NCI-H748 treated with DMSO at 0.1 percent for 48 hours (cell line): ENCODE measurements at regions not wholly inside any gene's neighbourhood (a gene's known extent, or its start where the extent isn't known, plus 50 kb on each side); places are given as distances from the start of the nearest gene placed in this dataset.
"Not testable (repeated sequence)": the region's sequence is repeated elsewhere in the genome, so short reads cannot be mapped to it uniquely, and the experiment has no call there.

Experiments
- DNase-seq: peaks from one replicate; lab custom pipeline; 2025; lab: John Stamatoyannopoulos, UW

- no peak for DNase-seq
These were observed 689.7 kb upstream of the PHF14 start for GRCh38 chr7:10284001-10284400.

- DNase-seq, result no peak
These were observed 674.3 kb upstream of the PHF14 start for GRCh38 chr7:10299384-10299783.

- no peak for DNase-seq
These were observed 673.1 kb upstream of the PHF14 start for GRCh38 chr7:10300577-10300976.

GRCh38 chr7:10308276-10308675 lies 665.4 kb upstream of the PHF14 start:
- no peak for DNase-seq

- DNase-seq, result no peak
These were observed 660.7 kb upstream of the PHF14 start for GRCh38 chr7:10312942-10313341.

GRCh38 chr7:10315881-10316280 lies 657.8 kb upstream of the PHF14 start:
- DNase-seq, result no peak

- DNase-seq, result no peak
These were observed 657.2 kb upstream of the PHF14 start for GRCh38 chr7:10316488-10316887.

GRCh38 chr7:10325395-10325794 lies 648.3 kb upstream of the PHF14 start:
- DNase-seq, result no peak

GRCh38 chr7:10343108-10343507 lies 630.6 kb upstream of the PHF14 start:
- DNase-seq, result no peak

- no peak for DNase-seq
These were observed 627.6 kb upstream of the PHF14 start for GRCh38 chr7:10346032-10346431.

GRCh38 chr7:10355816-10356215 lies 617.9 kb upstream of the PHF14 start:
- DNase-seq, result no peak

GRCh38 chr7:10360050-10360449 lies 613.6 kb upstream of the PHF14 start:
- no peak for DNase-seq

GRCh38 chr7:10401793-10402192 lies 571.9 kb upstream of the PHF14 start:
- DNase-seq, result no peak

GRCh38 chr7:10412422-10413019 lies 561.2 kb upstream of the PHF14 start:
- DNase-seq, result peak; percentile 55

GRCh38 chr7:10418985-10419384 lies 554.7 kb upstream of the PHF14 start:
- no peak for DNase-seq

GRCh38 chr7:10429031-10429430 lies 544.6 kb upstream of the PHF14 start:
- DNase-seq, result no peak

GRCh38 chr7:10429511-10429910 lies 544.2 kb upstream of the PHF14 start:
- DNase-seq, result no peak

GRCh38 chr7:10436302-10436701 lies 537.4 kb upstream of the PHF14 start:
- no peak for DNase-seq

GRCh38 chr7:10439027-10439426 lies 534.6 kb upstream of the PHF14 start:
- DNase-seq, result no peak

GRCh38 chr7:10455936-10456335 lies 517.7 kb upstream of the PHF14 start:
- DNase-seq, result no peak

- DNase-seq, result no peak
These were observed 513.2 kb upstream of the PHF14 start for GRCh38 chr7:10460474-10460873.

- no peak for DNase-seq
These were observed 510.0 kb upstream of the PHF14 start for GRCh38 chr7:10463701-10464100.

- not testable (repeated sequence) for DNase-seq
These were observed 508.1 kb upstream of the PHF14 start for GRCh38 chr7:10465536-10465935.

- no peak for DNase-seq
These were observed 504.8 kb upstream of the PHF14 start for GRCh38 chr7:10468908-10469307.

- no peak for DNase-seq
These were observed 504.2 kb upstream of the PHF14 start for GRCh38 chr7:10469476-10469875.
